ENCODE measurements at regions not wholly inside any gene's neighbourhood (a gene's known extent, or its start where the extent isn't known, plus 50 kb on each side); places are given as distances from the start of the nearest gene placed in this dataset.

DNA sequence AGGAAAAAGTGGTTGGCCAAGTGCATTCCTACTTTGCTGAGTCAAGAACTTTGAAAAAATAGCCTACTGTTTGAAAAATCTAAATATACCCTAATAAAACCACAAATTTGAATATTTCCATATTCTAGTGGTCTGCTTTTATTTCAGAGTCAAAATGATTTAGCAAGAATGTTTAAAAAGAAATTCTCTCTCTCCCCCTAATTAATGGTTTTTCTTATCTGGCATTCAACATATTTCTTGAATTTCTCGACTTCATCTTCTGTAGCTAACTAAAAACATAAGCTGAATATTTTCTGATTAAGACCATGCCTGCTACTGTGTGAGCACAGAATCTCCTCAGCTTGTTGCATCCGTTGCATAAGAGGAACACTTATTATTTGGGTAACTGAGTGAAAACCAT lies 563.5 kb upstream of the TBL1XR1 start:
- peaks cover 6% of the 10 kb centered on the region for H3K4me1 ChIP-seq
- WGBS: 60% methylated on average over 2 of the region's 2 CpGs

DNA sequence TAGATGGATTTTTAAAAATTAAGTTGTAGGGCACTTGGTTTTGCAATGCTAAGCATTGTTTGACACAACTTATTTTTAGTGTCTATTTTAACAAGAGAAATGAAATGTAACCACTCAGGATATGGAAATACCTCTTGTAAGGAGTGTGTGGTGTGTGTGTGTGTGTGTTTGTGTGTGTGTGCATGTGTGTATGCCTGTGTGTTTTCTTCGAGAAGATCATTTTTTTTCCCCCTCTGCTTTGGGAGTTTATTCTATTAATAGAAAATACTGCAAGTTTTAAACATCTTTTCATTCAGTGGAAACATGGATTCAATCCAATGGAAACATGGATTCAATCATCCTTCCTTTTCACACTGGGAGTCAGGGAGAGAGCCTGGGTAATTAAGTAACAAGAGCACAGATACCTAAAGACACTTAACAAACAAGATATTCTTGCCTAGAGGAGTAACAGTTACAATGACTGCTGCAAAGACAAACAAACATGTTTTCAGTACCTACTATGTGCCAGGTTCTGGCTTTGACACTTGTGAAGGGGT lies 567.2 kb upstream of the TBL1XR1 start:
- H3K4me3 ChIP-seq: no peak overlapping the region
- peaks cover 6% of the 10 kb centered on the region for H3K4me1 ChIP-seq
- H3K27ac ChIP-seq: no peak overlapping the region
- no peaks in the 10 kb centered on the region for H3K36me3 ChIP-seq
- no peak for DNase-seq (ENCODE audit: low spot score in 2 of 2)
- no peaks in the 10 kb centered on the region for H3K27me3 ChIP-seq
- TF ChIP-seq, protein P1, sequence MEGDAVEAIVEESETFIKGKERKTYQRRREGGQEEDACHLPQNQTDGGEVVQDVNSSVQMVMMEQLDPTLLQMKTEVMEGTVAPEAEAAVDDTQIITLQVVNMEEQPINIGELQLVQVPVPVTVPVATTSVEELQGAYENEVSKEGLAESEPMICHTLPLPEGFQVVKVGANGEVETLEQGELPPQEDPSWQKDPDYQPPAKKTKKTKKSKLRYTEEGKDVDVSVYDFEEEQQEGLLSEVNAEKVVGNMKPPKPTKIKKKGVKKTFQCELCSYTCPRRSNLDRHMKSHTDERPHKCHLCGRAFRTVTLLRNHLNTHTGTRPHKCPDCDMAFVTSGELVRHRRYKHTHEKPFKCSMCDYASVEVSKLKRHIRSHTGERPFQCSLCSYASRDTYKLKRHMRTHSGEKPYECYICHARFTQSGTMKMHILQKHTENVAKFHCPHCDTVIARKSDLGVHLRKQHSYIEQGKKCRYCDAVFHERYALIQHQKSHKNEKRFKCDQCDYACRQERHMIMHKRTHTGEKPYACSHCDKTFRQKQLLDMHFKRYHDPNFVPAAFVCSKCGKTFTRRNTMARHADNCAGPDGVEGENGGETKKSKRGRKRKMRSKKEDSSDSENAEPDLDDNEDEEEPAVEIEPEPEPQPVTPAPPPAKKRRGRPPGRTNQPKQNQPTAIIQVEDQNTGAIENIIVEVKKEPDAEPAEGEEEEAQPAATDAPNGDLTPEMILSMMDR (IDR thresholded peaks at IDR 0.05): no peak
- TF ChIP-seq POLR2A (IDR thresholded peaks at IDR 0.05): no peak
- no peak for TF ChIP-seq EP300 (IDR thresholded peaks at IDR 0.05)
- no peak for TF ChIP-seq POLR2AphosphoS5 (IDR thresholded peaks at IDR 0.05)
- WGBS: 35% methylated on average over 1 of the region's 1 CpG
- no peaks in the 10 kb centered on the region for H3K9me3 ChIP-seq

More for the DNA sequence above, 563.5 kb upstream of the TBL1XR1 start:
- H3K27me3 ChIP-seq: no peaks in the 10 kb centered on the region
- H3K27ac ChIP-seq: no peak overlapping the region
- DNase-seq (ENCODE audit: low spot score in 2 of 2): no peak
- no peak overlapping the region for H3K4me3 ChIP-seq
- TF ChIP-seq POLR2AphosphoS5 (IDR thresholded peaks at IDR 0.05) (no peak), EP300 (IDR thresholded peaks at IDR 0.05) (no peak), POLR2A (IDR thresholded peaks at IDR 0.05) (no peak)
- TF ChIP-seq, protein P1 (IDR thresholded peaks at IDR 0.05): no peak
- no peaks in the 10 kb centered on the region for H3K9me3 ChIP-seq
- no peaks in the 10 kb centered on the region for H3K36me3 ChIP-seq

DNA sequence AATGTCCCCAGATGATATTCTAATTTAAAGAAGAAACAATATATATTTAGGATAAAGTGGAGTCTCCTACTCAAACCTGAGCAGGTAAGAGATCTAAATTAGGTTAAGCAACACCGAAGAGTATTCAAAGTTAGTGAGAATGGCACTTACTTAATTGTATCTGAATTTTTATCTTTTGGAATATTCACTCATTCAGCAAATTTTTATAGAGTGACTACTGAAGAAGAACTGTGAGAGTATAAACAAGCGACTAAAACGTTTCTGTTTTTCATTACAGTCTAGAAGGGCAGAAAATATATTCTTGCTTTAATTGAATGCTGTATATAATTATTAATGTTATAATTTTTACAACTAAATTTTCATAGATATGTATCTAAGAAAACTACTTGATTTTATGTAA lies 567.7 kb upstream of the TBL1XR1 start:
- Histone ChIP-seq H3K4me3 (no peak overlapping the region), H3K27ac (no peak overlapping the region), H3K27me3 (no peaks in the 10 kb centered on the region), H3K36me3 (no peaks in the 10 kb centered on the region), H3K9me3 (no peaks in the 10 kb centered on the region), H3K4me1 (peaks cover 6% of the 10 kb centered on the region)
- no peak for DNase-seq (ENCODE audit: low spot score in 2 of 2)
- TF ChIP-seq POLR2A (IDR thresholded peaks at IDR 0.05): no peak
- TF ChIP-seq, protein P1 (IDR thresholded peaks at IDR 0.05): no peak
- WGBS: 62% methylated on average over 3 of the region's 3 CpGs

DNA sequence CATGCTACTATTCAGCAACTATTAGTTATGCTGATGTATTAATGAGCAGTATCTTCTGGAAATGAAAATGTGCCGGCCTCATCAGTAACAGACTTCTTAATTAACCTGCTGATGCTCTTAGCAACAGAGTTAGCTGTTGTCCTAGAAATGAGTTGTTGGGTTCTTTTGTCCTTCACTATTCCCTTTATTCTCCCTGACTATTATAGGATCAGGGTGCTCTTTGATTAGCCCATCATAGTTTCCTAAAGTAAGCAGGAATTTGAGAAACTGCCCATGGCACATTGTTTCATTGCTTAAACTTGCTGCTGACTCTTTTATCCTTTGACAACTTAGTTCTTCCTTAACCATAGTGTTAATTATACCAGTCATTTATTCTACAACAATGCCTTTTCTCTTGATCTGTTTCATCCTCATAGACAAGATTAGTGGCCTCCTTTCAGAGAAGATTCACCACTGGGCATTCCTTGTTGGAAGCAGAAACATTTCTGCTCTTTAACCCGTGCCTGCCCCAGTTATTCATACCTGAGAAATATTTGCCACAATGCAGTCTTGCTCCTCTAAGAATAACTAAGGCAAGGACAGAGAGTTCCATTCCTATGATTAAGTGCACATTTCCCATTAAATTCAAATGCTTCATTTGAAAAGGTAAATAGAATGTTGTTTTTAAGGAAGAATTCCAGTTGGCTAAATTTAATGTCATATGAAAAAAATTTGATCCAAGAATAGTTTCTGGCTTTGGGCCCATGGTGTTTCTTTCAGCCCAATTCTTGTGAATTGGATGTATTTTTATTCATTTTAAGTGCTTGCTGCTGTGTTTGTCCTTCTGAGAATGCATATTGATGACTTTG lies 573.3 kb upstream of the TBL1XR1 start:
- Histone ChIP-seq H3K4me1 (peaks cover 10% of the 10 kb centered on the region), H3K36me3 (no peaks in the 10 kb centered on the region), H3K9me3 (no peaks in the 10 kb centered on the region), H3K27me3 (no peaks in the 10 kb centered on the region), H3K27ac (peak overlapping the region; percentile 15), H3K4me3 (no peak overlapping the region)
- DNase-seq (ENCODE audit: low spot score in 2 of 2): no peak
- TF ChIP-seq, protein P1 (IDR thresholded peaks at IDR 0.05): no peak
- TF ChIP-seq POLR2AphosphoS5 (IDR thresholded peaks at IDR 0.05) (no peak), EP300 (IDR thresholded peaks at IDR 0.05) (no peak), POLR2A (IDR thresholded peaks at IDR 0.05) (no peak)
- WGBS: 52% methylated on average over 2 of the region's 2 CpGs

DNA sequence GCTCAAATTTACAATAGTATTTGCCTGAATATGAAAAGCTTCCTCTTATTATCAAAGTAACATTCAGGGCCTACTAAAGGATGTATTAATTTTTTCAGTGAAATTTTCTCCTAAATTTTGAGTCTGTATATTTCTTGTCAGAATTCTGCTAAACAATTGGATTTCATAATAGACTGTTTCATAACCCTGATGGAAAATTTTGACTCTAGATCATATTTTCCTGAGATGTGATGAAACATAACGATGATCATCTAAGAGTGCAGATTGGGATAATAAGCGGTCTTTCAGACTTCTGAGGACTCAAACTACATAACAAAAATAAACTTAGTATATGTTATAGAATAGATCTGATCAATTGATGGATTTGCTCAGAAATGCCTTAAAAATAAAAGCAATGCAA lies 574.5 kb upstream of the TBL1XR1 start:
- WGBS: 87% methylated on average over 2 of the region's 2 CpGs
- no peaks in the 10 kb centered on the region for H3K9me3 ChIP-seq
- TF ChIP-seq POLR2A (IDR thresholded peaks at IDR 0.05): no peak
- TF ChIP-seq, protein P1 (IDR thresholded peaks at IDR 0.05): no peak
- no peak for TF ChIP-seq EP300 (IDR thresholded peaks at IDR 0.05)
- peaks cover 12% of the 10 kb centered on the region for H3K4me1 ChIP-seq
- no peak for DNase-seq (ENCODE audit: low spot score in 2 of 2)
- H3K27me3 ChIP-seq: no peaks in the 10 kb centered on the region
- H3K36me3 ChIP-seq: no peaks in the 10 kb centered on the region
- no peak overlapping the region for H3K4me3 ChIP-seq
- no peak overlapping the region for H3K27ac ChIP-seq
